ENCODE measurements at regions not wholly inside any gene's neighbourhood (a gene's known extent, or its start where the extent isn't known, plus 50 kb on each side); places are given as distances from the start of the nearest gene placed in this dataset.

GRCh38 chr11:28535677-28536076, 427.5 kb downstream of the METTL15 start:
- H3K27me3 Mint-ChIP-seq (ENCODE audit: unreplicated experiment), result no peaks in the 10 kb centered on the region
- no peaks in the 10 kb centered on the region for H3K9me3 Mint-ChIP-seq (ENCODE audit: unreplicated experiment)
- no peaks in the 10 kb centered on the region for H3K4me1 Mint-ChIP-seq (ENCODE audit: unreplicated experiment)
- TF ChIP-seq, protein P1, sequence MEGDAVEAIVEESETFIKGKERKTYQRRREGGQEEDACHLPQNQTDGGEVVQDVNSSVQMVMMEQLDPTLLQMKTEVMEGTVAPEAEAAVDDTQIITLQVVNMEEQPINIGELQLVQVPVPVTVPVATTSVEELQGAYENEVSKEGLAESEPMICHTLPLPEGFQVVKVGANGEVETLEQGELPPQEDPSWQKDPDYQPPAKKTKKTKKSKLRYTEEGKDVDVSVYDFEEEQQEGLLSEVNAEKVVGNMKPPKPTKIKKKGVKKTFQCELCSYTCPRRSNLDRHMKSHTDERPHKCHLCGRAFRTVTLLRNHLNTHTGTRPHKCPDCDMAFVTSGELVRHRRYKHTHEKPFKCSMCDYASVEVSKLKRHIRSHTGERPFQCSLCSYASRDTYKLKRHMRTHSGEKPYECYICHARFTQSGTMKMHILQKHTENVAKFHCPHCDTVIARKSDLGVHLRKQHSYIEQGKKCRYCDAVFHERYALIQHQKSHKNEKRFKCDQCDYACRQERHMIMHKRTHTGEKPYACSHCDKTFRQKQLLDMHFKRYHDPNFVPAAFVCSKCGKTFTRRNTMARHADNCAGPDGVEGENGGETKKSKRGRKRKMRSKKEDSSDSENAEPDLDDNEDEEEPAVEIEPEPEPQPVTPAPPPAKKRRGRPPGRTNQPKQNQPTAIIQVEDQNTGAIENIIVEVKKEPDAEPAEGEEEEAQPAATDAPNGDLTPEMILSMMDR (IDR thresholded peaks at IDR 0.05; ENCODE audit: unreplicated experiment), result no peak
- DNase-seq (ENCODE audit: low spot score), result no peak
- H3K36me3 Mint-ChIP-seq (ENCODE audit: low read depth, unreplicated experiment), result no peaks in the 10 kb centered on the region
- no peak overlapping the region for H3K27ac Mint-ChIP-seq (ENCODE audit: unreplicated experiment)
- no peak overlapping the region for H3K4me3 Mint-ChIP-seq (ENCODE audit: unreplicated experiment)

- H3K4me3 Mint-ChIP-seq (ENCODE audit: unreplicated experiment), result no peak overlapping the region
- H3K9me3 Mint-ChIP-seq (ENCODE audit: unreplicated experiment), result peaks cover 8% of the 10 kb centered on the region
- H3K27ac Mint-ChIP-seq (ENCODE audit: unreplicated experiment), result no peak overlapping the region
- no peaks in the 10 kb centered on the region for H3K4me1 Mint-ChIP-seq (ENCODE audit: unreplicated experiment)
- peaks cover 8% of the 10 kb centered on the region for H3K36me3 Mint-ChIP-seq (ENCODE audit: low read depth, unreplicated experiment)
- no peaks in the 10 kb centered on the region for H3K27me3 Mint-ChIP-seq (ENCODE audit: unreplicated experiment)
- TF ChIP-seq, protein P1 (IDR thresholded peaks at IDR 0.05; ENCODE audit: unreplicated experiment), result peak; percentile 77
- DNase-seq (ENCODE audit: low spot score), result peak; percentile 15
Observed at GRCh38 chr11:28529540-28530410, 421.6 kb downstream of the METTL15 start.

GRCh38 chr11:28529046-28529445, 420.9 kb downstream of the METTL15 start:
- no peaks in the 10 kb centered on the region for H3K27me3 Mint-ChIP-seq (ENCODE audit: unreplicated experiment)
- TF ChIP-seq, protein P1 (IDR thresholded peaks at IDR 0.05; ENCODE audit: unreplicated experiment), result no peak
- DNase-seq (ENCODE audit: low spot score), result no peak
- H3K27ac Mint-ChIP-seq (ENCODE audit: unreplicated experiment), result no peak overlapping the region
- peaks cover 14% of the 10 kb centered on the region for H3K9me3 Mint-ChIP-seq (ENCODE audit: unreplicated experiment)
- H3K36me3 Mint-ChIP-seq (ENCODE audit: low read depth, unreplicated experiment), result peaks cover 13% of the 10 kb centered on the region
- no peaks in the 10 kb centered on the region for H3K4me1 Mint-ChIP-seq (ENCODE audit: unreplicated experiment)
- no peak overlapping the region for H3K4me3 Mint-ChIP-seq (ENCODE audit: unreplicated experiment)

GRCh38 chr11:28528217-28528616, 420.0 kb downstream of the METTL15 start:
- TF ChIP-seq, protein P1 (IDR thresholded peaks at IDR 0.05; ENCODE audit: unreplicated experiment), result no peak
- Mint-ChIP-seq H3K27ac (ENCODE audit: unreplicated experiment) (no peak overlapping the region), H3K27me3 (ENCODE audit: unreplicated experiment) (no peaks in the 10 kb centered on the region), H3K36me3 (ENCODE audit: low read depth, unreplicated experiment) (peaks cover 13% of the 10 kb centered on the region), H3K9me3 (ENCODE audit: unreplicated experiment) (peaks cover 14% of the 10 kb centered on the region), H3K4me3 (ENCODE audit: unreplicated experiment) (no peak overlapping the region), H3K4me1 (ENCODE audit: unreplicated experiment) (no peaks in the 10 kb centered on the region)
- DNase-seq (ENCODE audit: low spot score), result no peak

DNA sequence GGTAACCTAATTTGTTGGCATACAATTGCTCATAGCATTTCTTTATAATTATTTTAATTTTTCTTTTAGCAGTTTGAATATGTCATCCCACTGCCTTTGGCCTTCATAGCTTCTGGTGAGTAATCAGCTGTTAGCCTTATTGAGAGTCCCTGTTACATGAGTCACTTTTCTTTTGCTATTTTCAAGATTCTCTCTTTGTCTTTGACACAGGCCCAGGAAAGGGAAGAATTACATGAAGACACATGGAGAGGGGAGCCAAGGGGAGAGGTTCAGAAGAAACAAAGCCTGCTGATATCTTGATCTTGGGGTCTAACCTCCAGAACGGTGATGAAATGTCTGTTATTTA, 418.2 kb downstream of the METTL15 start:
- TF ChIP-seq, protein P1 (IDR thresholded peaks at IDR 0.05; ENCODE audit: unreplicated experiment), result no peak
- Mint-ChIP-seq H3K4me1 (ENCODE audit: unreplicated experiment) (no peaks in the 10 kb centered on the region), H3K4me3 (ENCODE audit: unreplicated experiment) (peak overlapping the region; percentile 49), H3K9me3 (ENCODE audit: unreplicated experiment) (peaks cover 14% of the 10 kb centered on the region), H3K36me3 (ENCODE audit: low read depth, unreplicated experiment) (peaks cover 13% of the 10 kb centered on the region), H3K27ac (ENCODE audit: unreplicated experiment) (no peak overlapping the region), H3K27me3 (ENCODE audit: unreplicated experiment) (no peaks in the 10 kb centered on the region)
- DNase-seq (ENCODE audit: low spot score), result no peak

Measured in endothelial cell (in vitro differentiated cells).